ENCODE measurements at regions not wholly inside any gene's neighbourhood (a gene's known extent, or its start where the extent isn't known, plus 50 kb on each side); places are given as distances from the start of the nearest gene placed in this dataset.

DNA sequence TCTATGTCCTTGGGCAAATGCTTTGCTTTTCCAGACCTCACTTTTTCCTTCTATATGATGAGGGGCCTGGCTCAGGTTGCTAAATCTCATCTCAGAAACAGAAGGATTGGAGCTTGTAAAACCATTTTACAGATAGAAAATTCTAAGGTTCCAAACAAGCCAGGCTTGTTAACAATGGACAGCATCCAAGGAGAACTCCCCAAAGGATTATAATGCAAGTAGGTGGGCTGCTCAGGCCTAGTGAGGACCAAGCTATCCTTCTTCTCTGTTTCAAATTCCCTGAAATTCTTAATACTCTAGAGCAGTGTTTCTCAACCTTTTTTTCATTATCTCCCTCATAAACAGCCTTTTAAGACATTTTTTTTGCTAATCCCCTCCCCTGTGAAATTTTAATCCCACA is 269.8 kb downstream of the TMEM38B start:
- Histone ChIP-seq H3K9ac (no peak overlapping the region), H3K27me3 (no peaks in the 10 kb centered on the region), H3F3A (ENCODE audit: low read depth) (peaks cover 5% of the 10 kb centered on the region), H4K20me1 (ENCODE audit: low read depth) (no peaks in the 10 kb centered on the region), H2AFZ (replicated peaks) (no peak overlapping the region), H3K4me3 (no peak overlapping the region), H3K36me3 (no peaks in the 10 kb centered on the region), H3K4me1 (peaks cover 26% of the 10 kb centered on the region), H3K27ac (no peak overlapping the region), H3K9me3 (ENCODE audit: low read depth) (no peaks in the 10 kb centered on the region), H3K4me2 (no peak overlapping the region), H3K79me2 (ENCODE audit: low read depth) (no peaks in the 10 kb centered on the region)
- Mint-ChIP-seq H3K36me3 (no peaks in the 10 kb centered on the region), H3K27me3 (ENCODE audit: insufficient read depth, low read depth) (no peaks in the 10 kb centered on the region), H3K9me3 (no peaks in the 10 kb centered on the region), H3K27ac (no peak overlapping the region), H3K4me3 (no peak overlapping the region), H3K4me1 (peaks cover 28% of the 10 kb centered on the region)
- DNase-seq (ENCODE audit: low spot score): no peak
- TF ChIP-seq EZH2phosphoT487 (IDR thresholded peaks at IDR 0.05) (no peak), EZH2 (IDR thresholded peaks at IDR 0.05) (no peak)
- TF ChIP-seq, protein P1, sequence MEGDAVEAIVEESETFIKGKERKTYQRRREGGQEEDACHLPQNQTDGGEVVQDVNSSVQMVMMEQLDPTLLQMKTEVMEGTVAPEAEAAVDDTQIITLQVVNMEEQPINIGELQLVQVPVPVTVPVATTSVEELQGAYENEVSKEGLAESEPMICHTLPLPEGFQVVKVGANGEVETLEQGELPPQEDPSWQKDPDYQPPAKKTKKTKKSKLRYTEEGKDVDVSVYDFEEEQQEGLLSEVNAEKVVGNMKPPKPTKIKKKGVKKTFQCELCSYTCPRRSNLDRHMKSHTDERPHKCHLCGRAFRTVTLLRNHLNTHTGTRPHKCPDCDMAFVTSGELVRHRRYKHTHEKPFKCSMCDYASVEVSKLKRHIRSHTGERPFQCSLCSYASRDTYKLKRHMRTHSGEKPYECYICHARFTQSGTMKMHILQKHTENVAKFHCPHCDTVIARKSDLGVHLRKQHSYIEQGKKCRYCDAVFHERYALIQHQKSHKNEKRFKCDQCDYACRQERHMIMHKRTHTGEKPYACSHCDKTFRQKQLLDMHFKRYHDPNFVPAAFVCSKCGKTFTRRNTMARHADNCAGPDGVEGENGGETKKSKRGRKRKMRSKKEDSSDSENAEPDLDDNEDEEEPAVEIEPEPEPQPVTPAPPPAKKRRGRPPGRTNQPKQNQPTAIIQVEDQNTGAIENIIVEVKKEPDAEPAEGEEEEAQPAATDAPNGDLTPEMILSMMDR (IDR thresholded peaks at IDR 0.05): no peak

DNA sequence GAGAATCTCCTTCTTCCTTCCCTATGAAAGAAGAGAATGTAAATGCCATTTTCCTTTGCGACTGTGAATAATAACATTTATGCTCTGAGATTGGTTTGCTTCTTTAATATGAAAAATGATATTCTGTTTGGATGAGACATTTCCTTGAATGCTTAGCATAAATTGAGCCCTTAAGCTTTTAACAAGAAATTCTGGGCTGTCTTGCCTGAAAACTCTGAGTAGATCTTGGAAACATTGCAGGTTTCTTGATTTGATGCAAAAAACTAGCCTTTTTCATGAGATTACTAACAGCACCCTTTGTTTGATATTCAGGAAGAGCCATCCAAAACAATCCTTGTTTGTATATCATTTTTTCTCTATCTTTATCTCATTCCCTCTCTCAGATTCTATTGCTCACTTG is 272.5 kb downstream of the TMEM38B start:
- Mint-ChIP-seq H3K4me1 (peaks cover 42% of the 10 kb centered on the region), H3K27me3 (ENCODE audit: insufficient read depth, low read depth) (no peaks in the 10 kb centered on the region), H3K9me3 (no peaks in the 10 kb centered on the region), H3K36me3 (no peaks in the 10 kb centered on the region), H3K4me3 (no peak overlapping the region), H3K27ac (no peak overlapping the region)
- Histone ChIP-seq H3K36me3 (no peaks in the 10 kb centered on the region), H3K4me3 (no peak overlapping the region), H4K20me1 (ENCODE audit: low read depth) (no peaks in the 10 kb centered on the region), H3K4me1 (peaks cover 32% of the 10 kb centered on the region), H3K27ac (no peak overlapping the region), H3K9me3 (ENCODE audit: low read depth) (no peaks in the 10 kb centered on the region), H3K9ac (no peak overlapping the region), H3K27me3 (no peaks in the 10 kb centered on the region), H2AFZ (replicated peaks) (no peak overlapping the region), H3F3A (ENCODE audit: low read depth) (peaks cover 8% of the 10 kb centered on the region), H3K79me2 (ENCODE audit: low read depth) (no peaks in the 10 kb centered on the region), H3K4me2 (no peak overlapping the region)
- TF ChIP-seq, protein P1 (IDR thresholded peaks at IDR 0.05): no peak
- TF ChIP-seq EZH2phosphoT487 (IDR thresholded peaks at IDR 0.05): no peak
- TF ChIP-seq EZH2 (IDR thresholded peaks at IDR 0.05): no peak
- DNase-seq (ENCODE audit: low spot score): no peak

DNA sequence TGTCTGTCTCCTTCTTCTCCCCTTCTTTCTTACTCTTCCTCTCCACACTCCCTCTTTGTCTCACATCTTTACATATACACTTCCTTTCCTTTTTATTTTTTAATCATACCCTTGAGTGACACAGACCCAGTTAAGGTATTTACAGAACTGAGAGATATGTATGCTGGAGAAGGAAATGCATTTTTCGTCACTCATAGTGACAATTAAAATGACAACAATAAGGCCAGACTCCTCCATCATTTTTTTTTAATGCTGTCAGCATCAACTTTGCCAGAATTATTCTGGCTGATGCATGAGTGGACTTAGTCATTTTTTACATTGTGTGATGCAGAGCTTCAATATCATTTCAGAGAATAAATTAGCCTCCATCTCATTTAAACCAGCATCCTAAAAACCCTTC is 272.9 kb downstream of the TMEM38B start:
- H3K4me3 ChIP-seq: no peak overlapping the region
- H3K79me2 ChIP-seq (ENCODE audit: low read depth): no peaks in the 10 kb centered on the region
- H3K36me3 ChIP-seq: no peaks in the 10 kb centered on the region
- Mint-ChIP-seq H3K27ac (no peak overlapping the region), H3K4me1 (peaks cover 46% of the 10 kb centered on the region), H3K36me3 (no peaks in the 10 kb centered on the region), H3K4me3 (no peak overlapping the region), H3K9me3 (no peaks in the 10 kb centered on the region), H3K27me3 (ENCODE audit: insufficient read depth, low read depth) (no peaks in the 10 kb centered on the region)
- no peak overlapping the region for H3K9ac ChIP-seq
- no peak for TF ChIP-seq EZH2phosphoT487 (IDR thresholded peaks at IDR 0.05)
- TF ChIP-seq, protein P1 (IDR thresholded peaks at IDR 0.05): no peak
- TF ChIP-seq EZH2 (IDR thresholded peaks at IDR 0.05): no peak
- H2AFZ ChIP-seq (replicated peaks): no peak overlapping the region
- peaks cover 35% of the 10 kb centered on the region for H3K4me1 ChIP-seq
- H3K4me2 ChIP-seq: no peak overlapping the region
- DNase-seq (ENCODE audit: low spot score): no peak
- no peaks in the 10 kb centered on the region for H3K9me3 ChIP-seq (ENCODE audit: low read depth)
- peaks cover 8% of the 10 kb centered on the region for H3F3A ChIP-seq (ENCODE audit: low read depth)
- H3K27ac ChIP-seq: no peak overlapping the region
- no peaks in the 10 kb centered on the region for H3K27me3 ChIP-seq
- H4K20me1 ChIP-seq (ENCODE audit: low read depth): no peaks in the 10 kb centered on the region

Measured in neural progenitor cell (in vitro differentiated cells).